IMR-90 (cell line): ENCODE measurements at regions not wholly inside any gene's neighbourhood (a gene's known extent, or its start where the extent isn't known, plus 50 kb on each side); places are given as distances from the start of the nearest gene placed in this dataset.

Experiments
- ATAC-seq: fragments of 200-7000 bp; cut with Tn5 transposase; 2 replicates; pipeline ENCODE4 v1.9.1; 2020; ENCODE audit warnings: low read depth, mild to moderate bottlenecking, moderate library complexity
- BruUV-seq: library from RNA; stranded (reverse); fragments of 400-500 nt; replicated peaks from 2 replicates; lab custom pipeline; 2021; lab: Mats Ljungman, UMichigan
- CTCF ChIA-PET: fragments of 300-600 bp; formaldehyde crosslinking; extraction: SDS; loops from one replicate; lab custom pipeline; 2021; ENCODE audit warnings: antibody characterized with exemption; lab: Yijun Ruan, JAX
- POLR2A ChIA-PET: fragments of 300-600 bp; sonication (Branson Sonifier 250); formaldehyde crosslinking; loops from one replicate; lab custom pipeline; 2022; ENCODE audit warnings: antibody characterized with exemption; ENCODE audit not compliant: unreplicated experiment; lab: Charles Lee
- DNase-seq: peaks from one replicate; pipeline ENCODE4 v3.0.0; 2013
- H2AFZ ChIP-seq: replicated peaks from 2 replicates; pipeline ENCODE3; 2013; ENCODE audit warnings: low read length, mild to moderate bottlenecking; ENCODE audit not compliant: poor library complexity
- H2AK5ac ChIP-seq: 2 replicates; pipeline ENCODE4 v1.6.1; 2013; ENCODE audit warnings: low read depth, low read length, inconsistent platforms
- H2AK9ac ChIP-seq: replicated peaks from 2 replicates; pipeline ENCODE3; 2013; ENCODE audit warnings: mild to moderate bottlenecking, low read depth, low read length, moderate library complexity; ENCODE audit not compliant: poor library complexity
- H2BK120ac ChIP-seq: 2 replicates; pipeline ENCODE4 v1.6.1; 2013; ENCODE audit warnings: low read depth, low read length, inconsistent platforms
- H2BK15ac ChIP-seq: 3 replicates; pipeline ENCODE4 v1.6.1; 2013; ENCODE audit warnings: low read depth, low read length, inconsistent platforms
- H2BK20ac ChIP-seq: 2 replicates; pipeline ENCODE4 v1.6.1; 2013; ENCODE audit warnings: low read depth, mild to moderate bottlenecking, inconsistent platforms, low read length, moderate library complexity
- H2BK5ac ChIP-seq: 2 replicates; pipeline ENCODE4 v1.6.1; 2013; ENCODE audit warnings: mild to moderate bottlenecking, low read depth, low read length, inconsistent platforms; ENCODE audit not compliant: poor library complexity, severe bottlenecking
- H3K14ac ChIP-seq: replicated peaks from 2 replicates; pipeline ENCODE4 v1.6.1; 2013; ENCODE audit warnings: low read depth, low read length, inconsistent platforms
- H3K18ac ChIP-seq: 2 replicates; pipeline ENCODE4 v1.6.1; 2013; ENCODE audit warnings: low read depth, low read length, control low read depth
- H3K23ac ChIP-seq: 2 replicates; pipeline ENCODE4 v1.6.1; 2013; ENCODE audit warnings: low read depth, low read length, inconsistent platforms
- H3K27ac ChIP-seq: 2 replicates; pipeline ENCODE4 v1.5.1; 2013; ENCODE audit warnings: mild to moderate bottlenecking, control low read depth, low read length; ENCODE audit not compliant: insufficient read depth
- H3K27me3 ChIP-seq: 2 replicates; pipeline ENCODE4 v1.6.1; 2013; ENCODE audit warnings: low read length; ENCODE audit not compliant: control insufficient read depth, insufficient read depth
- H3K36me3 ChIP-seq: 2 replicates; pipeline ENCODE4 v1.6.1; 2013; ENCODE audit warnings: low read length, mixed read lengths; ENCODE audit not compliant: control insufficient read depth, insufficient read depth
- H3K4ac ChIP-seq: 2 replicates; pipeline ENCODE4 v1.6.1; 2013; ENCODE audit warnings: low read depth, low read length, inconsistent platforms
- H3K4me1 ChIP-seq: 2 replicates; pipeline ENCODE4 v1.6.1; 2013; ENCODE audit warnings: low read length, mixed read lengths; ENCODE audit not compliant: control insufficient read depth, insufficient read depth
- H3K4me2 ChIP-seq: 2 replicates; pipeline ENCODE4 v1.6.1; 2013; ENCODE audit warnings: low read depth, mild to moderate bottlenecking, control low read depth, low read length, moderate library complexity
- H3K4me3 ChIP-seq: 2 replicates; pipeline ENCODE4 v1.5.1; 2013; ENCODE audit warnings: low read depth, mild to moderate bottlenecking, control low read depth, low read length, moderate library complexity; ENCODE audit not compliant: insufficient read depth
- H3K56ac ChIP-seq: 2 replicates; pipeline ENCODE4 v1.6.1; 2013; ENCODE audit warnings: low read length, inconsistent platforms; ENCODE audit not compliant: insufficient read depth; ENCODE audit errors: extremely low read depth
- H3K79me1 ChIP-seq, 2 experiments: 2 replicates each; pipeline ENCODE4 v1.6.1; 2013; ENCODE audit warnings: low read length in 2 of 2, inconsistent platforms in 1 of 2, low read depth in 1 of 2
- H3K9ac ChIP-seq: 2 replicates; pipeline ENCODE4 v1.6.1; 2013; ENCODE audit warnings: low read depth, low read length, control low read depth
- H3K9me1 ChIP-seq: 2 replicates; pipeline ENCODE4 v1.6.1; 2013; ENCODE audit warnings: low read length, inconsistent platforms; ENCODE audit not compliant: insufficient read depth
- H3K9me3 ChIP-seq: 2 replicates; pipeline ENCODE4 v1.6.1; 2013; ENCODE audit warnings: low read length; ENCODE audit not compliant: control insufficient read depth, insufficient read depth
- H4K20me1 ChIP-seq: 2 replicates; pipeline ENCODE4 v1.6.1; 2013; ENCODE audit warnings: low read length, inconsistent platforms; ENCODE audit not compliant: insufficient read depth
- H4K5ac ChIP-seq: 2 replicates; pipeline ENCODE4 v1.6.1; 2013; ENCODE audit warnings: mild to moderate bottlenecking, low read depth, low read length, control low read depth
- H4K8ac ChIP-seq, 2 experiments: 2 replicates each; pipeline ENCODE4 v1.6.1; 2013; ENCODE audit warnings: low read depth in 2 of 2, low read length in 2 of 2, control low read depth in 1 of 2, inconsistent platforms in 1 of 2
- H4K91ac ChIP-seq: 2 replicates; pipeline ENCODE4 v1.6.1; 2013; ENCODE audit warnings: low read depth, low read length, inconsistent platforms; ENCODE audit not compliant: insufficient read depth
- BHLHE40 ChIP-seq: fragments of 150-350 bp; IDR thresholded peaks from 2 replicates; pipeline ENCODE4 v1.6.1; 2016; ENCODE audit warnings: mild to moderate bottlenecking, low read depth, low read length
- CEBPB ChIP-seq: IDR thresholded peaks from 2 replicates; pipeline ENCODE4 v1.6.1; 2012; ENCODE audit warnings: low read depth, low read length, improper control_type of control experiment
- CHD1 ChIP-seq: IDR thresholded peaks from 2 replicates; pipeline ENCODE4 v1.6.1; 2012; ENCODE audit warnings: low read depth, low read length, improper control_type of control experiment
- CTCF ChIP-seq: conservative IDR thresholded peaks from 2 replicates; pipeline ENCODE4 v1.5.1; 2012; ENCODE audit warnings: mild to moderate bottlenecking, low read depth, low read length, improper control_type of control experiment
- ELK1 ChIP-seq: fragments of 150-350 bp; IDR thresholded peaks from 2 replicates; pipeline ENCODE4 v1.6.1; 2016; ENCODE audit warnings: low read depth, mild to moderate bottlenecking, low read length, moderate library complexity, borderline replicate concordance
- FOS ChIP-seq: fragments of 150-350 bp; IDR thresholded peaks from 2 replicates; pipeline ENCODE4 v1.6.1; 2016; ENCODE audit warnings: low read depth, low read length
- MAFK ChIP-seq: IDR thresholded peaks from 2 replicates; pipeline ENCODE4 v1.6.1; 2012; ENCODE audit warnings: low read depth, low read length, improper control_type of control experiment
- MAZ ChIP-seq: IDR thresholded peaks from 2 replicates; pipeline ENCODE4 v1.6.1; 2012; ENCODE audit warnings: low read depth, mild to moderate bottlenecking, low read length, improper control_type of control experiment, moderate library complexity, borderline replicate concordance
- MXI1 ChIP-seq: IDR thresholded peaks from 2 replicates; pipeline ENCODE4 v1.6.1; 2012; ENCODE audit warnings: low read depth, mild to moderate bottlenecking, low read length, moderate library complexity, borderline replicate concordance
- NFE2L2 ChIP-seq: fragments of 150-350 bp; IDR thresholded peaks from 2 replicates; pipeline ENCODE4 v1.6.1; 2016; ENCODE audit warnings: low read depth, mild to moderate bottlenecking, low read length
- POLR2A ChIP-seq: IDR thresholded peaks from 2 replicates; pipeline ENCODE4 v1.6.1; 2012; ENCODE audit warnings: mild to moderate bottlenecking, low read depth, low read length
- RAD21 ChIP-seq: IDR thresholded peaks from 2 replicates; pipeline ENCODE4 v1.6.1; 2012; ENCODE audit warnings: low read length, improper control_type of control experiment
- RCOR1 ChIP-seq: IDR thresholded peaks from 2 replicates; pipeline ENCODE4 v1.6.1; 2012; ENCODE audit warnings: mild to moderate bottlenecking, low read length, improper control_type of control experiment; ENCODE audit not compliant: insufficient replicate concordance
- RFX5 ChIP-seq: IDR thresholded peaks from 2 replicates; pipeline ENCODE4 v1.8.0; 2012; ENCODE audit warnings: low read depth, mild to moderate bottlenecking, low read length, moderate library complexity
- SMC3 ChIP-seq: fragments of 150-350 bp; IDR thresholded peaks from 2 replicates; pipeline ENCODE4 v1.6.1; 2016; ENCODE audit warnings: low read depth, mild to moderate bottlenecking, antibody characterized with exemption, low read length, moderate library complexity
- USF2 ChIP-seq: fragments of 150-350 bp; IDR thresholded peaks from 2 replicates; pipeline ENCODE4 v1.6.1; 2017; ENCODE audit warnings: mild to moderate bottlenecking, antibody characterized with exemption, low read length, low read depth
- WGBS, 2 experiments: methylation state at CpG; one replicate each; pipeline versions ENCODE4 v1.1.5 to v1.1.7; 2013; ENCODE audit warnings: missing lambda C conversion rate in 2 of 2; ENCODE audit not compliant: insufficient read length in 1 of 2; ENCODE audit errors: extremely low coverage in 2 of 2; 5-methylcytosine and 5-hydroxymethylcytosine counted together
- dilution Hi-C: fragments of 300-500 bp; cut with HindIII; formaldehyde crosslinking; loops from one replicate; pipeline ENCODE4 v1.14.3; 2018; ENCODE audit warnings: low sequenced_read_pairs; ENCODE audit not compliant: unreplicated experiment
- in situ Hi-C: fragments of 300-500 bp; cut with MboI; formaldehyde crosslinking; loops from 3 replicates; pipeline ENCODE4 v1.14.3; 2019; ENCODE audit warnings: low sequenced_read_pairs, inconsistent platforms, mixed read lengths
- intact Hi-C: fragments of 100-400 bp; cut with micrococcal nuclease; formaldehyde crosslinking; loops from 2 replicates; pipeline ENCODE4 v1.10.0; 2022

GRCh38 chr21:15953551-15954116, 223.9 kb downstream of the USP25 start:
- H2BK20ac ChIP-seq: no peak overlapping the region
- no TSS peak for BruUV-seq
- no peak overlapping the region for H3K27ac ChIP-seq
- no peak overlapping the region for H2AK9ac ChIP-seq
- no peak overlapping the region for H2AK5ac ChIP-seq
- H3K27me3 ChIP-seq: no peaks in the 10 kb centered on the region
- H3K14ac ChIP-seq: no peak overlapping the region
- DNase-seq (no peak), ATAC-seq (no peak)
- H2BK5ac ChIP-seq: no peak overlapping the region
- TF ChIP-seq CTCF (no peak), RFX5 (no peak), FOS (no peak), MXI1 (no peak), CEBPB (no peak), ELK1 (no peak), MAFK (no peak), NFE2L2 (no peak), CHD1 (no peak), RAD21 (no peak), POLR2A (no peak), SMC3 (no peak), USF2 (no peak), RCOR1 (no peak), MAZ (no peak), BHLHE40 (no peak)
- WGBS, 2 experiments: no CpG with 5 or more reads among the region's 2 CpGs
- no peak overlapping the region for H3K56ac ChIP-seq
- H3K4me3 ChIP-seq: no peak overlapping the region
- H2AFZ ChIP-seq: no peak overlapping the region
- H3K4me1 ChIP-seq: no peaks in the 10 kb centered on the region
- intact Hi-C loops (no loop called here), in situ Hi-C loops (no loop called here), dilution Hi-C loops (no loop called here)
- H3K18ac ChIP-seq: no peak overlapping the region
- peaks cover 5% of the 10 kb centered on the region; the same call in 1 of the 2 replicates for H3K9me3 ChIP-seq
- ChIA-PET POLR2A (no interaction called here), CTCF (no interaction called here)
- no peak overlapping the region for H4K91ac ChIP-seq
- no peak overlapping the region for H3K4ac ChIP-seq
- H3K9ac ChIP-seq: no peak overlapping the region
- no peak overlapping the region for H2BK15ac ChIP-seq
- H4K8ac ChIP-seq: no peak overlapping the region
- no peaks in the 10 kb centered on the region for H3K79me1 ChIP-seq
- no peak overlapping the region for H2BK120ac ChIP-seq
- H3K36me3 ChIP-seq: no peaks in the 10 kb centered on the region
- no peak overlapping the region for H3K4me2 ChIP-seq
- H4K20me1 ChIP-seq: no peaks in the 10 kb centered on the region
- H3K23ac ChIP-seq: no peak overlapping the region
- no peaks in the 10 kb centered on the region for H3K9me1 ChIP-seq
- H4K5ac ChIP-seq: no peak overlapping the region
